Central memory CD8-positive, alpha-beta T cell (primary cell): ENCODE measurements at regions not wholly inside any gene's neighbourhood (a gene's known extent, or its start where the extent isn't known, plus 50 kb on each side); places are given as distances from the start of the nearest gene placed in this dataset.

Experiments
- ATAC-seq: fragments of 150-1000 bp; cut with Tn5 transposase; replicated peaks from 2 replicates; pipeline ENCODE4 v1.10.0; 2022; ENCODE audit warnings: mild to moderate bottlenecking, moderate FRiP score, moderate number of reproducible peaks; ENCODE audit not compliant: poor library complexity, severe bottlenecking; ENCODE audit errors: extremely low read depth
- DNase-seq, 2 donors: peaks; one replicate each; pipeline ENCODE4 v3.0.0; 2021; ENCODE audit warnings: low spot score in 2 of 2
- H3K27ac Mint-ChIP-seq: one replicate; pipeline ENCODE4 v1.8.0; 2022; ENCODE audit warnings: low read depth, mild to moderate bottlenecking, moderate library complexity, mixed read lengths
- H3K27me3 Mint-ChIP-seq: one replicate; pipeline ENCODE4 v1.8.0; 2022; ENCODE audit warnings: mixed read lengths
- H3K36me3 Mint-ChIP-seq: one replicate; pipeline ENCODE4 v1.8.0; 2022; ENCODE audit warnings: mild to moderate bottlenecking, moderate library complexity, mixed read lengths; ENCODE audit not compliant: insufficient read depth
- H3K4me1 Mint-ChIP-seq: one replicate; pipeline ENCODE4 v1.8.0; 2022; ENCODE audit warnings: mixed read lengths
- H3K4me3 Mint-ChIP-seq: one replicate; pipeline ENCODE4 v1.8.0; 2022; ENCODE audit warnings: mild to moderate bottlenecking, moderate library complexity, mixed read lengths
- H3K9me3 Mint-ChIP-seq: one replicate; pipeline ENCODE4 v1.8.0; 2022; ENCODE audit warnings: mixed read lengths

DNA sequence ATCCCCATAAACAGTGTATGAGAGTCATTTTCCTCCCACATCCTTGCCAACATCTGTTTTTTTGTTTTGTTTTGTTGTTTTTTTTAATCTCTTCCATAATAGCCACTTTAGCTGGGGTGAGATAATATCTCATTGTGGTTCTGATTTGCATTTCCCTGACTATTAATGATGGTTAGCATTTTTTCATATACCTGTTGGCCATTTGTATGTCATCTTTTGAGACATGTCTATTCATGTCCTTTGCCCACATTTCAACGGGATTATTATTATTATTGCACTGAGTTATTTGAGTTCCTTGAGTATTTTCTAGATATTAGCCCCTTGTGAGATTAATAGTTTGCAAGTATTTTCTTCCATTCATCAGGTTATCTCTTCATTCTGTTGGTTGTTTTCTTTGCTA, 223.3 kb downstream of the LPIN1 start:
- H3K27me3 Mint-ChIP-seq = peaks cover 50% of the 10 kb centered on the region
- no peaks in the 10 kb centered on the region for H3K4me1 Mint-ChIP-seq
- no peak overlapping the region for H3K27ac Mint-ChIP-seq
- ATAC-seq = no peak
- no peak overlapping the region for H3K4me3 Mint-ChIP-seq
- no peak for DNase-seq
- H3K9me3 Mint-ChIP-seq = peaks cover 6% of the 10 kb centered on the region
- H3K36me3 Mint-ChIP-seq = no peaks in the 10 kb centered on the region

DNA sequence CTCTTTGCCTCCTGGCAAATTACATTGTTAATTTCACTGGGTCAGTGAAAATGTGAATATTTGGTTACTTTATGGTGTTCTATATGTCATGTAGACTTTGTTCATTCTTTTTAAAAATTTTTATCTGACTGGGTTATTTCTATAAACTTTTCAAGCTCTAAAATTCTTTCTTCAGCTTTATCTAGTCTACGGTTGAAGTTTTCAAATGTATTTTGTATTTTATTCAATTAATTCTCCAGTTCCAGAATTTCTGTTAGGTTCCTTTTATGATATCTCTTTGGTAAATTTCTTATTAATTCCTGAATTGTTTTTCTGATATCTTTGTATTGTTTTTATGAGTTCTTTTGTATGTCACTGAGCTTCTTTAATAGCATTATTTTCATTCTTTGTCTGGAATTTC, 228.1 kb downstream of the LPIN1 start:
- H3K36me3 Mint-ChIP-seq = peaks cover 1% of the 10 kb centered on the region
- no peak overlapping the region for H3K4me3 Mint-ChIP-seq
- no peak overlapping the region for H3K27ac Mint-ChIP-seq
- peaks cover 93% of the 10 kb centered on the region for H3K27me3 Mint-ChIP-seq
- DNase-seq (no peak), ATAC-seq (no peak)
- no peaks in the 10 kb centered on the region for H3K4me1 Mint-ChIP-seq
- H3K9me3 Mint-ChIP-seq = peaks cover 10% of the 10 kb centered on the region

DNA sequence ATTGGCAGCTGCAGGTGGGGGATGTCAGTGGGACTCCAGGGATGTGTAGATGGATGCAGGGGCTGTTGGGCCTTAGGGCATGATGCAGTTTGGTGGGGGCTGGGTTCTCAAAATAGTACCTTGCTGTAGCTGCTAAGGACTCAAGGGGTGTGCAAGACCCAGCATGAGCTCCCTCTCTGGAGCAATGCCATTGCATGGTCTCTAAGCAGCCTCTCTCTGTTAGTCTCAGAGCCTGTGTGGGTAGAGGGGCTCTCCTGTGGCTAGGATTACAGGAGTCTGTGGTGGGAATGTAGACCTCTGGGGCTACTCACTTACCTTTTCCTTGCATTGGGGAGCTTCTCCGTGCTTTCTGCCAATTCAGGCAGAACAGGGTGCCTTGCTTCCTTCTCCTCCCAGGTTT, 228.9 kb downstream of the LPIN1 start:
- H3K36me3 Mint-ChIP-seq = peaks cover 1% of the 10 kb centered on the region
- H3K27me3 Mint-ChIP-seq = peaks cover 89% of the 10 kb centered on the region
- peaks cover 10% of the 10 kb centered on the region for H3K9me3 Mint-ChIP-seq
- ATAC-seq (no peak), DNase-seq (no peak)
- H3K27ac Mint-ChIP-seq = no peak overlapping the region
- no peaks in the 10 kb centered on the region for H3K4me1 Mint-ChIP-seq
- no peak overlapping the region for H3K4me3 Mint-ChIP-seq

DNA sequence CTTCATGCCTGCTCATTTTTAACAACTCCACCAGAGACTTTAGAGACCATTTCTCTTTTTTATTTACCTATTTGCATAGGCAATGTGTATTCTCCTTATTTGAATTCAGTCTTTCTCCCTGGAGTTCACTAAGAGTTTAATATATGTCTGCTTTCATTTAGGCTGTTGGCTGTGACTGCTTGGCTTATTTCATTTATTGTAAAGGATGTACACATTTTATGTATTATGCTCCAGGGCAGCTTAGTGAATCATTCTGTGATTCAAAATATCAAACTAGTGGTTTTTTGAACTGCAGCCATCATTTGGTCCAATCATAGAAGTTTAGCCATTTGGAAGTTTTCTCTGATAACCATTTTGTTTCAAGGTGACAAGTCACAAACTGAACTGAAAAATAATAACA, 229.6 kb downstream of the LPIN1 start:
- Mint-ChIP-seq H3K36me3 (peaks cover 1% of the 10 kb centered on the region), H3K4me3 (no peak overlapping the region), H3K9me3 (peaks cover 10% of the 10 kb centered on the region), H3K27ac (no peak overlapping the region), H3K4me1 (no peaks in the 10 kb centered on the region), H3K27me3 (peaks cover 82% of the 10 kb centered on the region)
- DNase-seq (no peak), ATAC-seq (no peak)

DNA sequence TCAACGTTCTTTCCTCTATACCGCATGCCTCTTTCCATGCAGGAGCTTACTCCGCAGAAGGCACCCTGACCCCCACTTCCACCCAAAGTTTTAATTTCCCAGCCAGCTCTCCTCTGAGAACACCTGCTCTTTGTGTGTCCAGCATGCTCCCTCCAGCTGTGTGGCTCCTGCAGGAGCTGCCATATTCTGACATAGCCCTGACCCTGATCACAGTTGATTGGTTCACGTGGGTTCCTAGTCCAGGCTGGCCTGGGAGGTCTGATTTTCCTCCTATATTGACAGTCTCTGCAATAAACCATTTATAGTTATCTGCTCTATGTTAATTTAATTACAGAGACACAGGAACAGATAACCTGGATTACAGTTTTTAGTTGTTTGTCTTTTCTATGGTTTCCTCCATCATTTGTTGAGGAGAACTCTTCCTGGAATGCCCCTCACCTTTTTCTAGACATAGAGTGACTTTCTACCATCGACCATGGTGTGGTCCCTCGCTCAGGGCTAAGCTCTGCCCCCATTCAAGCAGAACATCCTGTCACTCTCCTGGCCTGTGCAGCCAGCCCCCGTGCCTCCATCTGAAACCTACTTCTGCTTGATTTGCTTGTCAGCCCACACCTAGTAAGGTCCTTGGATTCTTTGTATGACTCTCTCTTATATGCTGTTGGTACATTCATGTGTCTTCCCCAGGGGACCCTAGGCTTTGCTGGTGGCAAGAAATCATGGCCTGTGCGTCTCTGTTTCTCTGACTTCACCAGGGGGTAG, 231.5 kb downstream of the LPIN1 start:
- Mint-ChIP-seq H3K4me3 (no peak overlapping the region), H3K27me3 (peaks cover 75% of the 10 kb centered on the region), H3K27ac (no peak overlapping the region), H3K4me1 (no peaks in the 10 kb centered on the region), H3K9me3 (peaks cover 10% of the 10 kb centered on the region), H3K36me3 (peaks cover 1% of the 10 kb centered on the region)
- ATAC-seq (no peak), DNase-seq (no peak)

DNA sequence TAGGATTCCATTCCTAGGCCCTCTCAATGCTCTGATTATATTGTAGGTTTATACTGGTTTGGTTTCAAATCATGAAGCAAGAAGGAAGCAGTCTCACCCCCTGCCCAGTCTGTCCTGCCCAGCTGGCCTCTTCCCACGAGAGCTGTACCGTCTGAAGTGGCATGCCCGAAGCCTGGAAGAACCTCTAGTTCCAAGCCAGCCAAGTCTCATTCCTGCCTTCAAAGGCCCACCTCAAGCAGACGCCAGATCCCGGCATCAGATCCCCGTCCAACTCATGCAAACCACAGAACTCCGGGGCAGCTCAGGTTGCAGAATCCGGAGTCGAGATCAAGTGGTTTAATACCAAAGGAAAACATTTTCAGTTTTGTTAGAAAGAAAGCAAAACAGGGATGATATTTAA, 234.4 kb downstream of the LPIN1 start:
- no peaks in the 10 kb centered on the region for H3K9me3 Mint-ChIP-seq
- H3K27me3 Mint-ChIP-seq = peaks cover 79% of the 10 kb centered on the region
- DNase-seq = no peak
- no peak for ATAC-seq
- peaks cover 3% of the 10 kb centered on the region for H3K36me3 Mint-ChIP-seq
- no peak overlapping the region for H3K27ac Mint-ChIP-seq
- no peaks in the 10 kb centered on the region for H3K4me1 Mint-ChIP-seq
- H3K4me3 Mint-ChIP-seq = no peak overlapping the region

DNA sequence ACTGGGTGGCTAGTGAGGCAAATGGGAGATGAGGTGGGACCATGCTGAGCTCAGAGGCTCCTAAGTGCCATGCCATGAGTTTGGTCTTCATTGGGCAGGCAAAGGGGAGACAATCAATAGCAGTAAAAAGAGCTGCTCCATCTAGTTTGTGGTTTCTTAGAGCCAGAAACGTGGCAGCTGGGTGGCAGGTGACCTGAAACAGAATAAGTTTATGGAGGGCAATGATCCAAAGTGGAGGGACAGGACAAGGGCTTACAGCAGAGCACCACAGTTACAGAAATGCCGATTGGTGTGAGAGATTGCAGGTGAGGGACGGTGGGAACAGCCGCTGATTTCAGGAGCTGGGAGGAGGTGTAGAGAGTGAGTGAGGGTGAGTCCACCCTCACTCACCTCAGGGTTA, 237.0 kb downstream of the LPIN1 start:
- Mint-ChIP-seq H3K9me3 (no peaks in the 10 kb centered on the region), H3K36me3 (peaks cover 3% of the 10 kb centered on the region), H3K4me1 (peaks cover 6% of the 10 kb centered on the region), H3K27ac (no peak overlapping the region), H3K4me3 (no peak overlapping the region), H3K27me3 (peaks cover 79% of the 10 kb centered on the region)
- ATAC-seq (no peak), DNase-seq (no peak)

DNA sequence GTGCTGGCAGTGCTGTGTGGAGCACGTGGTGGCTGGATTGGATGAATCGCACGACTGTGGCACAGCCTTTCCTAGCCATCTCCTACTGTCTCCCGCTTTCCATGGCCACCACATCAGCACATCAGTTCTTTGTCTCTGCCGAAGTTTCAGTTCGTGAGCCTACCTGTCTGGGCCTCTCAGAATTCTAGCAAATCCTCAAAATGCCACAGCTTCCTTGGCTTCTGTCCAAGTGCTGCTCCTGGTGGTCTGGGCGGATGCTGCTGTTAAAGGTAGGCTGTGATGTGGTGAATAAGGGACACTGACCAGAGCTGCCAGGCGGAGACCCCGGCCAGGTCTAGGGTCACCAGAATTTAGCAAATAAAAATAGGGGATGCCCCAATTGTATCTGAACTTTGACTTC, 237.4 kb downstream of the LPIN1 start:
- Mint-ChIP-seq H3K27me3 (peaks cover 79% of the 10 kb centered on the region), H3K4me3 (no peak overlapping the region), H3K36me3 (peaks cover 3% of the 10 kb centered on the region), H3K27ac (no peak overlapping the region), H3K9me3 (no peaks in the 10 kb centered on the region), H3K4me1 (peaks cover 6% of the 10 kb centered on the region)
- ATAC-seq (no peak), DNase-seq (no peak)

DNA sequence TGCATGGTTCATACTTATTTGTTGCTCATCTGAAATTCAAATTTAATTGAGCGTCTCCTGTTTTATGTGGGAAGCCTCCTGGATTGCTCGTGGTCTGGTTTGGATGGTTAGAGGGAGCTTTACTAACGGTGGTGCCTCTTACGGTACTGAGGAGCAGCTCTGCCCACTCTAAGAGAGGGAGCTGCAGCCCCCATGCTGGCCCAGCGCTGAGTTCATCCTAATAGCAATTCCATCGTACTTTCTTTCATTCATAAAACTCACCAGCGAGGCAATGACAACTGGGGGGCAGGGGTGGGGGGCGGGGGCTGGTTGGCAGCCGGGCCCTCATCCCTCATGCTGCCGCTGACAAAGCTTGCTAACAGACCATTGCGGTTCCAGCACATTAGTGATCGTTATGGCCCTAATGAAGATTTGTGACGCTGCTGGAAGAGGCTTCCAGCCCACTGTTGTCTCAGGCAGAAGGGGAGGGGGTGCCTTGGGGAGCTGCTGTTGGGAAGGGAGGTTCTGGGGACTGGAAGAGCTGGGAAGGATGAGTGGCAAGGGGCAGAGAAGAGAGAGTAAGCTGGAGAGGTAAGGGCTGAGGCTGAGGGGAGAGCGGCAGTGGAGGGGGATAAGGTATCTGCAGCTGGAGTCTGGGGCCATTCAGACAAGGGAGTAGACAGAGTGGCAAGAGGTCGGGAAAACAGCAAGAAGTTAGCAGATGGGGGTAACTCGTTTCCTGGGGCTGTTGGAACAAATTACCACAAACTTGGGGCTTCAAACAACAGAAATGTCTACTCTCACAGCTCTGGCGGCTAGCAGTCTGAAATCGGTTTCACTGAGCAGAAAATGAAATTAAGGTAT, 238.1 kb downstream of the LPIN1 start:
- H3K4me3 Mint-ChIP-seq = no peak overlapping the region
- DNase-seq (no peak), ATAC-seq (no peak)
- peaks cover 2% of the 10 kb centered on the region for H3K36me3 Mint-ChIP-seq
- no peak overlapping the region for H3K27ac Mint-ChIP-seq
- H3K27me3 Mint-ChIP-seq = peaks cover 79% of the 10 kb centered on the region
- no peaks in the 10 kb centered on the region for H3K9me3 Mint-ChIP-seq
- peaks cover 6% of the 10 kb centered on the region for H3K4me1 Mint-ChIP-seq

DNA sequence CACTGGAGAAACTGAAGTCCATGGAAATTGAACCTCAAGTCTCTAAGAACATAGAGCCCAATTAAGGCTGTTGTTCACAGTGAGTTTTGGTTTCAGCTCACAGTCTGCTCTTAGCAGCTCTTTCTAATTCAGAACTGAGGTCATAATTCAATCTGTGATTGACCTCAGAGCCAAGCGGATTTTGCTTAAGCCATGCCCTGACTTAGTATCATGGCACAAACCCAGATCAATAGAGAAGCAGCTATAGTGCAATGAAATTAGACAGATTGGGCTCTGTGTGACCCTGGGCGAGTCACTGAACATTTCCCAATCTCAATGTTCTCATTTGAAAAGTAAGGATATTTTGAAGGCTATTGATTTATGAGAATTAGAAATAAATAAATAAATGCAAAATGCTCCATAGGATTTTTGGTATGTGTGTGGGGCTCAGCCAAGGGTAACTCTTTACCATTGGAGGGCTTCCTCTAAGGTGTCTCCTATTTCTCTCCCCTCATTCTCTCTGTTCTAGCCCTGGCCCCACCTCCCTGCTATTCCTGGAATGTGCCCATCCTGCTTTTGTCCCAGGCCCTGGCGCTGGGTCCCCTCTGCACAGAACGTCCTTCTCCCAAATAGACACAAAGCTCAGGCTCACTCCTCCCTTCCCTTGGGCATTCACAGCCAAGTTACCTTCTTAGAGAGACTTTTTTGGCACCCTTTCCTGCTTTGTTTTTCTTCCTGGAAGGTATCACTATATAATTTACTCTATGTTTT, 239.6 kb downstream of the LPIN1 start:
- ATAC-seq = no peak
- peaks cover 2% of the 10 kb centered on the region for H3K36me3 Mint-ChIP-seq
- H3K4me3 Mint-ChIP-seq = no peak overlapping the region
- H3K27ac Mint-ChIP-seq = no peak overlapping the region
- peaks cover 77% of the 10 kb centered on the region for H3K27me3 Mint-ChIP-seq
- H3K9me3 Mint-ChIP-seq = no peaks in the 10 kb centered on the region
- H3K4me1 Mint-ChIP-seq = peaks cover 6% of the 10 kb centered on the region
- DNase-seq = no peak

DNA sequence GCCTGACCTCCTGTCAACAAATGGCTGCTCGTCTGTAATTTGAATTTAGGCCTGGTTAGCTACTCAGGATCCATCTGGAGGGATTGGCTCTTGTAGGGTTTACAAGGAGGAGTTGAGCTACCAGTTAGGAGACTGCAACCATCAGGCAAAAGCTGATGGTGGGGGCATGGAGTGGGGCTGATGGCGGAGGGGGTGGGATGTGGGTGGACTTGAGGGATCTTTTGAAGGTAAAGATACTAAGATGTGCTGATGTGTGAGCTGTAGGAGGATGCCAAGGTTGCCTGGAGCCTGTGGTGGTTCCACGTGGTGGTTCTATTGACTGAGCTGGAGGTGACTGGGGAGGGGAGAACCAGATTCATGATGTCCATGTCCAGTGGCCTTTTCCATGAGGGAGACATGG, 240.7 kb downstream of the LPIN1 start:
- DNase-seq (no peak), ATAC-seq (no peak)
- H3K27me3 Mint-ChIP-seq = peaks cover 77% of the 10 kb centered on the region
- H3K9me3 Mint-ChIP-seq = no peaks in the 10 kb centered on the region
- H3K27ac Mint-ChIP-seq = no peak overlapping the region
- H3K4me1 Mint-ChIP-seq = peaks cover 6% of the 10 kb centered on the region
- no peak overlapping the region for H3K4me3 Mint-ChIP-seq
- peaks cover 2% of the 10 kb centered on the region for H3K36me3 Mint-ChIP-seq

DNA sequence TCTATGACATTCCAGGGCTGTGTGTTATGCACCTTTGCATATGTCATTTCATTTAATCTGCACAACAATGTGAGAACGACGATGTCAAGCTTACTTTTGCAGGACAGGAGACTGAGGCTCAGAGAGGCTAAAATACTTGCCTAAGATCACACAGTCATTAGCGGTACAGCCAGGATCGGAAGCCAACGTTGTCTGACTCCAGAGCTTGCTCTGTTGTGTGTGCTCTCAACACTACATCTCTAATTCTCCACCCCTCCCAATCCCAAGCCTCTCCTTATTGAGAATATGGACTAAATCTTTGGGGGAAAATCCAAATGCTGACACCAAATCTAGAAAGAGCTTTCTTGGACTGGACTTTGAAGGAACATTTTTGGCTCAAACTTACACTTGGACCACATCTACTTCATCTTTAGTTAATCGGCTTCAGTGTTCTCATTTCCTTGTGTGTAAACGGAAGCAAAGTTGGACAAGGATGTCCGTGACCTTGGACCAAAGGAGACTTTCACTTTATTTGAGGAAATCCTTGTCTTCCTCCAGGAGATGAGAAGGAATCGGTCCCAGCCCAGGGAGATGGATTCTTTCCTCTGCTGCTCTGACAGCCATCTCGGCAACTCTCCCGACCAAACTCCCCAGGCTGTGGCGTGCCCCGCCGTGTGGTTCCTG, 242.4 kb downstream of the LPIN1 start:
- Mint-ChIP-seq H3K9me3 (no peaks in the 10 kb centered on the region), H3K27me3 (peaks cover 83% of the 10 kb centered on the region), H3K27ac (no peak overlapping the region), H3K36me3 (peaks cover 1% of the 10 kb centered on the region), H3K4me3 (no peak overlapping the region), H3K4me1 (peaks cover 6% of the 10 kb centered on the region)
- DNase-seq (no peak), ATAC-seq (no peak)
